NCI-H2171 treated with DMSO at 0.1 percent for 48 hours (cell line): ENCODE measurements at regions not wholly inside any gene's neighbourhood (a gene's known extent, or its start where the extent isn't known, plus 50 kb on each side); places are given as distances from the start of the nearest gene placed in this dataset.

ENCODE experiments used
- DNase-seq: peaks from one replicate; lab custom pipeline; 2025; lab: John Stamatoyannopoulos, UW

DNA sequence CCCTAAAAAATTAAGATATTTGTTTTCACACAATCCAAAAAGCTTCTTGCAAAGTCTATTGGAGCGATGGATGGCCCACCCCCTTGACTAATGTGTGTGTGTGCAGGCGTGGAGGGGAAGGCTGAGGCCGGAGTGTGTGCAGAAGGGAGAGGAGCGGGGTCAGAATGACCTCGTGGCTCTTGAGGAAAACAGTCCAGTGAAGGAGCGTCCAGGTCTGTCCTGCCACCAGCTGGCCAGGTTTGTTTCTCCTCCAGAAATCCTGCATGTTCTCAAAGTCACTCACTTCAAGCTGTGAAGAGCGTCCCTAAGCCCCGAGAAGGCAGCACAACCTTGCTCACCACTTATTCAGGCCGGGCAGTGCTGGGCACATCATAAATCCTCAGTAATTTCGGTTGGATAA, 69.5 kb upstream of the SSX2IP start:
- no peak for DNase-seq

DNA sequence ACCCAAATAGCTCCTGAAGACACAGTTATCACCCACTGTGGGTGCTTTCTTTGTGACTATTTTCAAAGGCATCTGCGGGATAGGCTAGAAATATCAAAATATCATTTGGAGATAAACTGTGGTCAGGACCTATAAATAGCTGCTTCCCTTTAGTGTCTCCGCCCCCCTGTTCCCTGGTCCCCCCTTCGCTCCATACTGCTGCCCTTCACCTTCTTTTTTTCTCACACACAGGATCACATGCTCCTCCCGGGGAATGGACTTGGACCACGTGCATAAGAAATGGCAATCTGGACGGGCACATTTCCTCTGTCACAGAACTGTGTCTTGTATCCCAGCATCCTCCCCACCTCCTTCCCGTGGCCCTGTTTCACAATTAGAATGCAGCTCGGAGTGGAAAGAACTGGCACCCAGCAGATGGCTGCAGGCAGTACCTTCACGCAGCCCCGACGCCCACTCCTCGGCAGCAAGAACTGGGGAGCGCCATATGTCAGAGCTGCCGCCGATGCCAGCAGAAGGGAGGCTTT, 68.8 kb upstream of the SSX2IP start:
- DNase-seq, result peak; percentile 91

DNA sequence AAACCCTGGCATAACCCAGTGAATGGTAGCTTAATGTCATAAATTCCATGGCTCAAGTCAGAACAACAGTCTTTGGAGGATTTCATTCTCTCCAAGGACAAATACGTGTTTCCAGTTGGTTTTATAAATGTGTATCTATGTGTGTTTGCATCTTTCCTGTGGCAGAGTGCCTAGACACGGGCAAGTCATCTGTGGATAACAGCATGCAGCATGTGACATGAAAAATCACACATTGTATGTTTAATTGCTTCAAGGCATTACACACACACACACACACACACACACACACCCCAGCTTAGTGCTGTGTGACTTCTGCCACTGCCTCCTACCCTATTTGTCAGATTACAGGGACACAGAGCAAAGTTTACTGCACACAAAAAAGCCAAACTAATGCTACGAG, 68.2 kb upstream of the SSX2IP start:
- no peak for DNase-seq

DNA sequence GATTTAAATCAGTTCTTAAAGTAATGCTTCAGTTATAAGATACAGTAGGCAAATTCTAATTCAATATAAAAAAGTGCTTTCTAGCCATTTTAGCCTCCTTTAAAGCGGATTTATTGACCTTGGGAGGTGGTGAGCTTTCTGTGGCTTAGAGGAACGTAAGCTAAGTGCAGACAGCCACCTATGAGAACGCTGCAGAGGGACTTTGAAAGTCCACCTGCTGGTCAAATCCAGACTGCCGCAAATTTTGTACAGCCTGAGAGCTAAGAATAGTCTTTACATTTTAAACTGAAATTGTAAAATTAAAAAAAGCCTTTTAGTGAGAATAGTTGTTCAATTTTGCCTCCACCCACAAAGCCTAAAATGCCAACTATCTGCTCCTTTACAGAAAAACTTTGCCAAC, 67.0 kb upstream of the SSX2IP start:
- DNase-seq, result no peak

DNA sequence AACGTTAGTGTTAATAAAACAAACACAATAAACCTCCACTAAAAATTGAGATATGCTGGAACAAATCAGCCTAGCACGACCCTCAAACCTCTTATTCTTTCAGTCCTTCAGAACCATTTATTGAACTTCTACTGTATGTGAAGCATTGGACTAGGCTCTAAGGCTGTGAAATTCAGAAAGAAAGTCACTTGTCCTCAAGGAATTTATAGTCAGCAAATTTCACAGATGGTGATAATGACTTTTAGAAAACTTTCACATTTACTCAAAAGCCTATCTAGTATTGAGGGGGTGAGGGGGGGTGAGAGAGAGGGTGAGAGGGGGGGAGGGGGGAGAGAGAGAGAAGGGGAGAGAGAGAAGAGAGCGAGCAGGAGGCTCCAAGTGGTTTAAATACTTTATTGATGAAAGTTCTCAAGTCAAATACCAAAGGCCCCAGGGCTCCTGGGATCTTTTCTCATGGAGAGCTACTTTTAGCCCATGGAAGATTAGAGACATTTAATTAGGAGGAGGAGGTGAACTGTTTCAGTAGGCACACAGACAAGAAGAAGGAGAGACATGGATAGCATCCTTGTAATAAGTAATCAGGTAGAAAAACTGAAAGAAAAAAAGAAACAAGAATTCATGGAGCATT, 66.3 kb upstream of the SSX2IP start:
- DNase-seq, result no peak

DNA sequence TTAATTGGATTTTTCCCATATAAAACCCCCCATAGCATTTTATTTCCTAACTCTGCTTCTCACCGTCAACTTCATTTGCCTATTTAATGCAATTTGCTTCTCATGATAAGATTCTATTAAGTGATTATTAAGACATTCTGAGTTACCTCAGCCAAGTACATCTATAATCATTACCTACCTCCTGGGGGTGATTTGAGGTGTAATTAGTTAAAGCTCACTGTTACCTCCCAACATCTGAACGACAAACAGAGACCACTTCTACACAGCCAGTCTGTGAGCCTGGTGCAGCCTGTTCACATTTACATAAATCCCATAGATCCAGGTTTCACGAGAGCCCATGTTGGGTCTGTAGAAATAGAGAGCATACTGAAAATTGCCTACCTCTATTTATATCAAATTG, 65.7 kb upstream of the SSX2IP start:
- DNase-seq, result no peak

DNA sequence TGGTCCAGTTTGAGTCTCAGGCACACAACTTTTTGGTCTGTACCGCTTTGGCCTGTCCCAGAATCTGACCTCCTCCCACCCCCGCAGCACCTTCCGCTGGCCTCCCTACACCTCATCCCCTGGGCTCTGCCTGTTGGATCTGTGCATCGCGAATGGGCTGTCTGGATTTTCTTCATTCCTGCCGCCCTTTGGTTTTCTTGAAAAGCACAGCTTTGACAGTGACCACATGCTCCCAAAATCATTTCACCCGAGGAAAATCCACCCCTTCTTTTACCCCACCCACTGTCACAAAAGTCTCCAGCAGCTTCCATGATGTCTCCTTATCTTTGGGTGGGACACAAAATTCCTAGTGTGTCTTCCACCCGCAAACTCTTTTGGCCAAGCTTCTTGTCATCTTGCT, 65.0 kb upstream of the SSX2IP start:
- no peak for DNase-seq

DNA sequence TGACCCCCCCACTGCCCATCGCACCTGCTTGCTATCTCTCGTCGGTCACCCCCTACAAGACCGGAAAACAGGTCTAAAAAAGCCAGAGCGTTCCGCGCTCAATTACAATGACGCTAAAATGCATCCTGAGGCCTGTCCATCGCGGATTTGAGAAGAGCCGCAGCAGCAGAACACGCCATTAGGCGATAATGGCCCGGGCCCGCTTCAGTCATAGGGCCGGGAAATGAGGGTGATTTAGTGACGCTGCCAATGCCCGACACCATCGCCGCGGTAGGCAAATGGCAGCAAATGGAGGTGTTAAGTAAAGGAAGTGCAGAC, 64.1 kb upstream of the SSX2IP start:
- no peak for DNase-seq

DNA sequence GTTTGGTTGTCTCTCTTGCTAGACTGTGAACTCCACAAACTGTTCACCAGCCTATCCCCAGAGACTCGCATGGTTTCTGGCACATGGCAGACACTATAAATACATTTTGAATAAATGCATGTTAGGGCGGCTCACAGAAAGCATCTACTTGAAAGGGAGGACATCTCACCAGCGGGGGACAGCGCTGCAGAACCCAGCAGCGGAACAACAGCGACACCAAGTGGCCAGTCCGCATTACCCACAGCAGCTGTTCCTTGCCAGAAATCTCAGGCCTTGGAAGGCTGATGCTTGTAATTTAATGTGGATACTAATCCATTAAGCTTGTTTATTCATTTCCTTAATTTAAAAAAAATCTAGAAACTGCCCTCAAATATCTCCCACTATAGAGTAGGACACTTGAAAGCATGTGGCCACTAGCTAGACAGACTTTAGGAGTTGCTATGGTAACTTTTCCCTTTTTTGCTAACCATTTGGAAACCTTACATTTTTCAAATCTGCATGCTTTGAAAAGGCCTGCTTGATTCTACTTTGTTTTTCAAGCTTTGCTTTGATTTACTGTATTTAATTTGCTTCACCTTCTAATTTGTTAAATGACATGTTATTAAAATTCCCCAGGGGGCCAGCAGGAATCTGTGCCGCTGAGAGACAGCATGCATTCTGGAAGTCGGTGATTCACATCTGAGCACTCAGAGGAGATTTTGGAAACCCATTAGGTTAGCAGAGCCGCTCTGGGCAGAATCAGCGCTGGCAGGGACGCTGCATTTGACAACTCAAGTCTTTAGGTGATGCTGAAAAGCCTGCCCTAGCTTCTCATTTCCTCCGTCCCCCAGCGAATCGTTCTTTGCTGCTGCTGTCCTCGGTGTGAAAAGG, 63.5 kb upstream of the SSX2IP start:
- peak; percentile 76 for DNase-seq

DNA sequence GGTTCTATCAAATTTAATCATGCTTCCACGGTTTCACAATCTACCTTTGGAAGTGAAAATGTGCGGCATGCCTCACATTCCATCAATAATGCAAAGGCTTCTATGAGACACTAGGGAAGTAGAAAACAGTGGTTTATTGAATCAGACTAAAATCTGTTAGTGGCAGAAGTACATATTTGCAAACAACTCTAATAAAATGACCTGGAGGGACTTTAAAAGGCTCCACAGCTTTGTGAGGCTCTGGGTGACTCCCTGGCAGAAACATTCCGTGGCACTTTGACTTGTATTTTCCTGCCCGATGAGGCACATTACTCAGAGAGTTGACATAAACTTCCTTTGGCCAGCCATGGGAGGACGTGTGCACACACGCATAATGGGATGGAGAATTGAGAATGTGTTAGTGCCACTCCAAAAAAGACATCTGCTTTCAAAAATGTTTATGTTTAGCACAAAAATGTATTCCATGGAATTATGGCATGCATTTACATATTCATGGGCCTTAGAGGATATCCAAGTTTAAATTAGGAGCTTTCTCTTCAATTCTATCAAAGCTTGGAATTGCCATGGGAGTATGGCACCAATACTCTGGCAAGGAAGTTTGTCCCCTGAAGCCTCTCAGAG, 60.0 kb upstream of the SSX2IP start:
- DNase-seq, result no peak

DNA sequence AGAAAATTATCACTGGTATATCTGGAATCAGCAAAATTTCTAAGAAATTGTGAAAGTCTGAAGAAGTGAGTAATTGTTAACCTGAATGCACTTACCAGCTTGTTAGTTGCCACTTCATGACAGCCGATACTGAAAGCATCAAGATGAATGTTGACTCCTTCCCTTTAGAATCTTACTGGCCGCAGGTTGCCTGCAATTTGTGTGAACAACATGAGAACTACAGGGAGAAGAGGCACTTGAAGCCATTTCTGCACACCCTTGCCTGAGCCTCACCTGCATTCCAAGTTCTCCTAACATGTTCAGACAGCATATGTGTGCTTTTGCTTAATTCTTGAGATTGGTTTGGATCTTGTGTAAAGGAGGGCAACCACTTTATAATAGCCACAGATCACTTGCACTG, 59.2 kb upstream of the SSX2IP start:
- no peak for DNase-seq

DNA sequence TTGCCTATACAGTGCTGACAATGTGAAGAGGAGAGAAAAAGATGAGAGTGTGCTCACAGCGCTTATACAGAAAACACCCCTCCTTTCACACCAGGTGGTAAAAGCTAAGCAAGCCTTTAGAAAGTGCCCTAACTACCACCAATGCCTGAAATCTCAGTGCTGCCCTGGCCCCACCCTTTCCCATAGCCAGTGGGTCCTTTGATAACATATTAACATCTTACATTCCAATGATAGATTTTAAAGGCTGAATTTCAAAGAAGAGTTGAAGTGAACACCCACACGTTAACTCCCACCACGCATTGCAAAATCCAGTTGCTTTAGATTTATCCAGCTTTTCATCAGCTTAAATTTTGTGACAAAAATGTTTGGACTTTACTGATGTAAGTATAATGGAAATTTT, 58.1 kb upstream of the SSX2IP start:
- no peak for DNase-seq

DNA sequence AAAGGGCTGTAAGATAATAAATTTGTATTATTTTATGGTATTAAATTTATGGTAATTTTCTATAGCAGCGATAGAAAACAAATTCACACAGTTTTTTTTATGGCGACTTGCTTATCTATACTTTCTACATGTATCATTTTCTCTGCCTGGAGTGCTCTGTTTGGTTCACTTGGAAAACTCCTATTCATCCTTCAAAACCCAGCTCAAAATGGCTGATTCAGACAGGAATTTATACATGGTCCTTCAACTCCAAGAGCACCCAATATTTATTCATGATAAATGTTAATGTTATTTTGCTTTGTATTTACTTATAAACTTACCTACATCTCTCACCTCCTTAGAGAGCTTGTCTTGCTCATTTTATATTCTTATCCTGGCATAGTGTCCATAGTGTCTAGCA, 55.6 kb upstream of the SSX2IP start:
- DNase-seq, result no peak

DNA sequence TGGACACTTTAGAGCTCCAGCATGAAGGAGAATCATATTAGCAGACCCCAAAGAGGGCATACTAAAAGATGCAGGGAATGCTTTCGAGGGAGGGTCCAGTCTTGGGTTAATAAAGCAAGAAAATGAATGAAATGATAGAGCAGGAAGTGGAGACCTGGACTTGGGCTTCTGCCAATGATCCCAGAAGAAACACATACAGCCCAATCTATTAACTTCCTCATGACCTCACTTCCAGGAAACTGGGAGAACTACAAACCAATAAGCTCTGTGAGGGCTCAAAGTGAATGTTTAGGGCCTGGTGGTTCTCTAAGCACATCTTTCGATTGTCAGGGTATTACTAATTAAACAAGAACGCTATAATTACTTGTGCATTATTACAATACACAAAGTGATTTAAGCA, 53.6 kb upstream of the SSX2IP start:
- DNase-seq, result no peak

DNA sequence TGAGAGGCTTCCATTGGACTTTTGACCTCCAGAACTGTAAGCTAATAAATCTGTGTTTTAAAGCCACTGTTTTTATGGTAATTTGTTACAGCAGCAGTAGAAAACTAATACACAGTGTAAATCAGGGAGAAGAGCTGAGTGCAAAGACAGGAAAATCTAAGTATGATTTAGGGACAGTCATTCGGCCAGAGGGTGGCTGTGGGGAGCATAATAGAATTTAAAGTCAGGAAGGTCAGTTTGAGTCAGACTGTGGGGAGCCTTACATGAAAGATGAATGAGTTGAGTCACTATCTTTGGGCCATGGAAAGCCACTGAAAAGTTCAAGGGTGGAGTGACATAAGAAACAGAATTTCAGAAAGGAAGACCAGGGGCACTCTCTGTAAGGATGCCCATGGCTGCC, 52.4 kb upstream of the SSX2IP start:
- DNase-seq, result no peak

DNA sequence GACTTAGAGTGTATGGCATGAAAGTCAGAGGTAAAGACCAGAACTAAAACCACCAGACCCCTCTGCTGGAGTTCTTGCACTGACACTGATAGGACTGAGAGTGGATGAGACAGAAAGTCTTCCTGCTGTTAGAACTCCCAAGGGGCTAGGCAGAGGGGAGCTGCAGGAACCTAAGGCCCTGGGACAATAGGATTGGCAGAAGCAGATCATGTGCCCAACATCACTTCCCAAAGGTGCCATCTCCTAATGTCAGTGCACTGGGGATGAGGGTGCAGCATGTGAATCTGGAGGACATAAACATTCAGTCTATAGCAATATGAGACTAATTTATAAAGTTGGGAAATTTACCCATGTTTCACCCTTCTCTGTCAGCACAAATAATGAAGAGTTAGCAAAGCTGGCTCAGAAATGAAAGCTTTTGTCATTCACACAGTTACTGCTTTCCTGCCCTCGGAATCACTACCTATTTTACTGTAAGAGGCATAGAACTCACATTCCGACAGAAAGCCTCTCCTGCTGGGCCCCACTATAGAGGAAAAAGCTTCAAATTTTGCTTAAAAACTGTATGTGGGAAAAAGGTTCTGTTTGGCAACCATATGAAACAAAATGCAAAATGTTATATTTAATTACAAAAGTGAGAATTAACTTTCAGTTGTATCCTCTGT, 49.9 kb upstream of the SSX2IP start:
- no peak for DNase-seq
